CD4-positive, alpha-beta T cell treated with Interleukin-4 for 4 hours (primary cell): ENCODE measurements at regions not wholly inside any gene's neighbourhood (a gene's known extent, or its start where the extent isn't known, plus 50 kb on each side); places are given as distances from the start of the nearest gene placed in this dataset.

Experiments used
- DNase-seq: peaks from one replicate; pipeline ENCODE4 v3.0.0-alpha.2; 2020

DNA sequence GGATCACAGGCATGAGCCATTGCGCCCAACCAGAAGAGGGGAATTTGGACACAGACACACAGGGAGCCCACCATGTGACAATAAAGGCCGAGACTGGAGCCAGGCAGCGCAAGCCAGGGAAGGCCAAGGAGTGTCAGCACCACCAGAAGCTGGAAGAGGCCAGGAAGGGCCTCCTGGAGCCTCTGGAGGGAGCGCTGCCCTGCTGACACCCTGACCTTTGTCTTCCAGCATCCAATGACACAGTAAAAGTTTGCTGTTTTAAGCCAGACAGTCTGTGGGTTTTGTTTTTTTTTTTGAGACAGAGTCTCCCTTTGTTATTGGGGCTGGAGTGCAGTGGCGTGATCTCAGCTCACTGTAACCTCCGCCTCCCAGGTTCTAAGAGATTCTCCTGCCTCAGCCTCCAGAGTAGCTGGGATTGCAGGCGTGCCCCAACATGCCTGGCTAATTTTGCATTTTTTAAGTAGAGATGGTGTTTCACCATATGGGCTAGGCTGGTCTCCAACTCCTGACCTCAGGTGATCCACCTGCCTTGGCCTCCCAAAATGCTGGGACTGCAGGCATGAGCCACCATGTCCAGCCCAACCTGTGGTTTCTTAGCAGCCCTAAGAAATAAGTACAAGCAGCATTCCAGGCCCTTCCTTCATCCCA lies 215.8 kb downstream of the CTTN start:
- DNase-seq: no peak

- DNase-seq: no peak
These were observed 216.9 kb downstream of the CTTN start for GRCh38 chr11:70615036-70615875.

- no peak for DNase-seq
These were observed 218.0 kb downstream of the CTTN start for GRCh38 chr11:70616317-70616716.

- no peak for DNase-seq
These were observed 218.8 kb downstream of the CTTN start for GRCh38 chr11:70616938-70617654.

- no peak for DNase-seq
These were observed 220.2 kb downstream of the CTTN start for GRCh38 chr11:70618431-70619101.

DNA sequence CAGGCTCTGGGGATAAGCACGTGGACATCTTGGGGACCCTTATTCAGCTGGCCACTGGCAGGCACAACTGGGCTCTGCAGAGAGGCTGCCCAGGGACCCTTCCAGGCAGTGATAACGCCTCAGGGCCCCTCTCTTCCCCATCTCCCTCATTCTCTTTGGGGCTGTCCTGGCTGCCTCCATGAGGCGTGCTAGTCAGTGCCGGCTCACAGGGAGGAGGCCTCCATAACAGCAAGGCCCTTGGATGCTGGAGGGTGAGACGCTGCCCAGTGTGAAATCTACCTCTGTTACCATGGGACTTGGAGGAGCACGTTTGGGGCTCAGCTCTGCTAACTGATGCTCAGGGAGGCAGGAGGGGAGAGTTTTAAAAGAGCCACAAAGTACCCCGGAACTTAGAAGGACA lies 221.3 kb downstream of the CTTN start:
- DNase-seq: no peak

GRCh38 chr11:70620510-70621184 lies 222.3 kb downstream of the CTTN start:
- no peak for DNase-seq

DNA sequence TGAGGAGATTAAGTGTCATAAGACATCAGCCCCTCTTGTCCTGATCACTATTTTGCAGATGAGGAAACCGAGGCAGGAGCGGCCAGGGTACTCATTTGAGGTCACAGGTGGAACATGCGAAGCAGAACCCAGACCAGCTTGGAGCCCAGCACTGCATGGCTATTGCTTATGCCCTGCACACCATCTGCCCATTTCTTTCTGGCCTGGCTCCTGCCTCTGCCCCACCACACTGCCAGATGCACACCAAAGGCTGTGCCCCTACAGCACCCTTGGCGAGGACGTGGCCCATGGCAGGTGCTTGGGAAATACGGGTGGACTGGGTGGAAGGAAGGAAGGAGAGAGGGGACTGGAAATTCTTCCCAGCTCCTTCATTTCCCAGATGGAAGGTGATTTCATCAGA lies 222.9 kb downstream of the CTTN start:
- no peak for DNase-seq

DNA sequence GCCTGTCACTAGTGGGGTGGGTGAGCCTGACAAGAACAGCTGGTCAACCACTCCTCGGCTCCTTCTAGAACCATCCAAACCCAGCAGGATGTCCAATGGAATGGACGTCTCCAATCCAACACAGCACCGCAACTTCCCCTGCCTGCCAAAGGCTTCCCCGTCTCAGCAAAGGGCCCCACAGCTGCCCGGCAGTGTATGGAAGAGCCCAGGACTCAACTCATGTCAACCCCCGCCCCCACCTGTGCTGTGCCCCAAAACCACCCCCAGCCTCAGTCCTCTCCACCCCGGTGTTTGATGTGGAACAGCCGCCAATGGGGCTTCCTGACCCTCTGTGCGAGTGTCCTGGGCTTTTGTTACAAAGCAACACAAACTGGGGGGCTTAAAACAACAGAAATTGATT lies 223.8 kb downstream of the CTTN start:
- DNase-seq: no peak

GRCh38 chr11:70623906-70624597 lies 225.7 kb downstream of the CTTN start:
- no peak for DNase-seq

GRCh38 chr11:70624598-70624993 lies 226.3 kb downstream of the CTTN start:
- no peak for DNase-seq

DNA sequence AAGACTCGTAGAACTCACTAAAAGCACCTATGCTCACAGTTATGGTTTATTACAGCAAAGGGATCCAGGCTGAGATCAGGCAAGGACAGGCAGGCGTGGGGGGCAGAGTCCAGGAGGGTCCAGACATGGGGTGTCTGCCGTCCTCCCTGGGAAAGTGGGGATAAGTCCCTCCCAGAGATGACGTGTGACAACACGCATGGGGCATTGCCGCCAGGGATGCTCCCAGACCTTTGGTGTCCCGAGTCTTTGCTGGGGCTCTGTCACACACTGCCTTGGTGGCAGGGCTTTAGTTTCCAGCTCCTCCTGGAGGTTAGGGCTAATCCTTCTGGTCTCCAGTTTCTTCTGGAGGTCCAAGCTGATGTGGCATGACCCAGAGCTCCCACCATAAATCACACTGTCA lies 226.7 kb downstream of the CTTN start:
- DNase-seq: no peak

GRCh38 chr11:70625582-70626518 lies 227.5 kb downstream of the CTTN start:
- DNase-seq: no peak

DNA sequence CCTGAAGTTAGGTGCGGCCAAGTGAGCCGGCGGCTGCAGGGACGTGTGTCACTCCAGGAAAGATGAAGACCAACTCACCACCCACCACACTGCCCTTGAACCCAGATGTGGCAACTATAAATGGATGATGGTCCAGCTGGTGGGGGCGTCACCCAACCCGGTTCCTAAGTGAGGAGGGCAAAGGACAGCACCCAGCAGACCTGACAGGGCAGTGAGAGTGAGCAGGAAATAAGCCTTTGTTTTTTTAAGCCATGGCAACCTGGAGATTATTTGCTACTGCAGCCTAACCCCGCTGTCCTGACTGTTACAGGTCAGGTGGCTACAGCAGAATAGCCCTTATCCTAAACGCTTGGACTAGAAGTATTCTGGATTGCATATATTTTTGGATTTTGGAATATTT lies 228.9 kb downstream of the CTTN start:
- no peak for DNase-seq

DNA sequence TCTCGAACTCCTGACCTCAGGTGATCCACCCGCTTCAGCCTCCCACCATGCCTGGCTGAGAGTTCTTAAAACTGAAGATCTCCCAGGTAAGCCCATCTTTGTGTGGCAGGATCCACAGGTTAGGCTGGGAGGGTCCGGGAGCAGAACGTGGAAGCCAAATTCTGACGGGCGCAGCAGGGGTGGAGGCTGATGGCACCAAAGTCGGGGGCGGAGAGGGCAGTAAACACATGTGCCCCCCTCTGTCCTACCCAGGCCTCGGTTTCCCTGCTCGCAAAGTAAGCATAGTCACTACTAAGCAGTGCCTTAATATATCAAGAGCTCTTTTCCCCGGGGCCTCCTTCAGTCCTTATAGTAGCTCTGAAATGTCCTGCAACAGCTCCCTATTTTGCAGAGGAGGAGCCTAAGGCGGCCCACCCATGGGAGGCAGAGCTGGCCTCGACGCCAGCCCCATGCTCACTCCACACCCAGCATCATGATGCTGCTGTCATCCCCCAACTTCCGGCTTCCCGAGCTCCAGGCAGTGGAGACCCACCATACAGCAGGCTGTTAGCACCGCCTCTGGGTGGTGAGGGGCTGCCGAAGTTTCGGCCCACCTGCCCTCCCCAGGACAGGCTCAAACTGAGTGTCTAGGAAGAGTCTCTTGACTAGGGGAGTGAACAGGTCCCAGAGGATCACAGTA lies 230.0 kb downstream of the CTTN start:
- no peak for DNase-seq

DNA sequence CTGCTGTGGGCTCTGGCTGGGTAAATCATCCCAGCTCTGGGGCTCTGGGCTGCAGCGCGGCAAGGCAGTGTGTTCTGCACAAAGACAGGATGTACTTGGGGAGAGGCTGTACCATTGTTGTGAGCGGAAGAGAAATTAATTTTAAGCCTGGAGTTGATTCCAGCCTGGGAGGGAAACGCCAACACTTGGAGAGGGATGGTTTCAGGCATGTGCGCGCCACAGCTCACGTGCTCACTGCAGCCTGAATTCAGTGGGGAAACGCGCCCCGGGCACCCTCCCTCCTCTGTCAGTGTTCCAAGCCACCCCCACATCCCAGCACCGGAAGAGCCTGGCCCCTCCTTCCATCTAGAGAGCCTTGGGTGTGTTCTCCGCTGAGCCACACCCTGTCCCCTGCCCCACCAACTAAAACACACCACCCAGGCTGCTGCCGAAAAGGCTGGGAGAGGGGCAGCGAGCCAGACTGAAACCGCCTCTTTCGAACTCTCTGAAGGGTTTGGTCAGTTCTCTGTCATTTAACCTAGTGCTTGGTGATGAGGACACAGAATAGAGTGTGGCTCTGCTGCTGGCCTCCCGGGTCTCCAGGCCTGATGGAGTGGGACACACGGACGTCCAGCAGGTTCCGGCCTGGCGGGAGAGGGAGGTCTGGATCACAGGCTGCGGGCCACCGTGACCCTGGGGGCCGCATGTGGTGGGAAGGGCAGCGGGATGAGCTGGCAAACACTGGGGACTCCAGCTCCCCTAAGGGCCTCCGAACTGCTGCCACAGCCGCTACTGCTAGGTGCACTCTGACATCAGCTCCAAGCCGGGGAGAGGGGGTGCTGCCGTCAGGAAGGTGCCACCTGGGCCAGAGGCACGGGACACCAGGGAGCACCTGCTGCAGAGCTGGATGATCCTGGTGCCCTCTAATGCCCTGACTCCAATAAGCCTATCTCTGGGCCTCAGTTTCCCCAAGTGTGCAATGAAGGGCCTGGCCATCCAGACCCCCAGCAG lies 230.8 kb downstream of the CTTN start:
- DNase-seq: no peak

- no peak for DNase-seq
These were observed 231.7 kb downstream of the CTTN start for GRCh38 chr11:70630068-70630467.

DNA sequence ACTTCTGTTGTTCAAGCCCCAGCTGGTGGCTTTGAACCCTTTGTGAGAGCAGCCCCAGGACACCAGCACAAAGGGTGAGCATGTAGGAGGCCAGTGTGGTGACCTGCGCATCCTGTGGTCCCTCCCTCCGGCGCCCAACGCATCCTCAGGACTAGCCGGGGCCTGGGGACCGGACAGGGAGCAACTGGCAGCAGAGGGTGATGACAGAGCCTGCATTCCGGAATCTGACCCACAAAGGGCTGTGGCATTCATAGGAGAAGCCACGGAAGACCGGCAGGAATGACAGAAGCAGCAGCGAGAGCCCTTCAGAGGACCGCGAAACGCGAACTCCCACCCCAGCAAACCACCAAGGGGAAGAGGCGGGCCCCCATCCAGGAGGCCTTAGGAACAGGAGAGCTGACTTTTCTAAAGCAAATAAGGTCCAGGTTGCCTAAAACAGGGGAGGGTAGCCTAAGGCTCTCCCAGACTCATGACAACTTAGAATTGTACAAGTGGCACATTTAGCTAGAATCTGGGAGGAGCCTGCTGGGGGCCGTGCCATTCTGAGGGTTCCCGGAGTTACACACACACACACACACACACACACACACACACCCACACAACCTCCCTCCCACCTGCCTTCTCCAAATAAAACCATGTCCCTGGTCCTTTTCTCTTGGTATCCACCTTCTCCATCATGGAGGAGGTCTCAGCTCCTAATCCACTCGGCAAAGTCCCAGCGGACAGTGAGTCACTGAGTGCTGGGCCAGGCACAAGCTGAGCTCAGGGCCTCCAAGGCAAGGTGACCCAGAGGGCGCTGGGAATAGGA lies 232.7 kb downstream of the CTTN start:
- DNase-seq: no peak
